ENCODE measurements at regions not wholly inside any gene's neighbourhood (a gene's known extent, or its start where the extent isn't known, plus 50 kb on each side); places are given as distances from the start of the nearest gene placed in this dataset.
A peak's percentile ranks its signal among the peaks of the same experiment; 100 is the strongest.

GRCh38 chr2:238502088-238502810 lies 75.5 kb downstream of the ASB1 start:
- intact Hi-C loops (cut with DNase I): no loop called here
- FAIRE-seq: no peak
- ATAC-seq: no peak

GRCh38 chr2:238502956-238503791 lies 76.4 kb downstream of the ASB1 start:
- no peak for FAIRE-seq
- intact Hi-C loops (cut with DNase I): no loop called here
- WGBS, 2 donors: 91 to 94% methylated on average over 23 of the region's 23 CpGs

More at GRCh38 chr2:238502088-238502810, 75.5 kb downstream of the ASB1 start:
- H3K4me1 ChIP-seq: no peaks in the 10 kb centered on the region
- H3K36me3 ChIP-seq: no peaks in the 10 kb centered on the region
- TF ChIP-seq, protein P1, sequence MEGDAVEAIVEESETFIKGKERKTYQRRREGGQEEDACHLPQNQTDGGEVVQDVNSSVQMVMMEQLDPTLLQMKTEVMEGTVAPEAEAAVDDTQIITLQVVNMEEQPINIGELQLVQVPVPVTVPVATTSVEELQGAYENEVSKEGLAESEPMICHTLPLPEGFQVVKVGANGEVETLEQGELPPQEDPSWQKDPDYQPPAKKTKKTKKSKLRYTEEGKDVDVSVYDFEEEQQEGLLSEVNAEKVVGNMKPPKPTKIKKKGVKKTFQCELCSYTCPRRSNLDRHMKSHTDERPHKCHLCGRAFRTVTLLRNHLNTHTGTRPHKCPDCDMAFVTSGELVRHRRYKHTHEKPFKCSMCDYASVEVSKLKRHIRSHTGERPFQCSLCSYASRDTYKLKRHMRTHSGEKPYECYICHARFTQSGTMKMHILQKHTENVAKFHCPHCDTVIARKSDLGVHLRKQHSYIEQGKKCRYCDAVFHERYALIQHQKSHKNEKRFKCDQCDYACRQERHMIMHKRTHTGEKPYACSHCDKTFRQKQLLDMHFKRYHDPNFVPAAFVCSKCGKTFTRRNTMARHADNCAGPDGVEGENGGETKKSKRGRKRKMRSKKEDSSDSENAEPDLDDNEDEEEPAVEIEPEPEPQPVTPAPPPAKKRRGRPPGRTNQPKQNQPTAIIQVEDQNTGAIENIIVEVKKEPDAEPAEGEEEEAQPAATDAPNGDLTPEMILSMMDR (IDR thresholded peaks at IDR 0.05): no peak
- H3K4me3 ChIP-seq: no peak overlapping the region
- no peak overlapping the region for H3K27ac ChIP-seq
- DNase-seq: no peak
- H3K9me3 ChIP-seq: no peaks in the 10 kb centered on the region
- H3K27me3 ChIP-seq: no peaks in the 10 kb centered on the region
- WGBS, 2 donors: 91 to 95% methylated on average over 13 of the region's 13 CpGs

GRCh38 chr2:238504181-238504931 lies 77.6 kb downstream of the ASB1 start:
- intact Hi-C loops (cut with DNase I): no loop called here
- no peak for FAIRE-seq

More at GRCh38 chr2:238502956-238503791, 76.4 kb downstream of the ASB1 start:
- no peak overlapping the region for H3K27ac ChIP-seq
- TF ChIP-seq, protein P1 (IDR thresholded peaks at IDR 0.05): no peak
- no peaks in the 10 kb centered on the region for H3K36me3 ChIP-seq
- no peaks in the 10 kb centered on the region for H3K27me3 ChIP-seq
- ATAC-seq (no peak), DNase-seq (peak in 1 of 6 donors; percentile 33)
- no peaks in the 10 kb centered on the region for H3K4me1 ChIP-seq
- H3K9me3 ChIP-seq: no peaks in the 10 kb centered on the region
- H3K4me3 ChIP-seq: no peak overlapping the region

GRCh38 chr2:238505119-238505891 lies 78.6 kb downstream of the ASB1 start:
- FAIRE-seq (no peak), ATAC-seq (no peak), DNase-seq (peak in 1 of 6 donors; percentile 10)
- WGBS, 2 donors: 88 to 93% methylated on average over 16 of the region's 16 CpGs
- Histone ChIP-seq H3K27ac (no peak overlapping the region), H3K27me3 (no peaks in the 10 kb centered on the region), H3K9me3 (no peaks in the 10 kb centered on the region), H3K36me3 (no peaks in the 10 kb centered on the region), H3K4me1 (no peaks in the 10 kb centered on the region), H3K4me3 (no peak overlapping the region)
- intact Hi-C loops (cut with DNase I): no loop called here
- TF ChIP-seq, protein P1 (IDR thresholded peaks at IDR 0.05): no peak

More at GRCh38 chr2:238504181-238504931, 77.6 kb downstream of the ASB1 start:
- Histone ChIP-seq H3K36me3 (no peaks in the 10 kb centered on the region), H3K27ac (no peak overlapping the region), H3K9me3 (no peaks in the 10 kb centered on the region), H3K27me3 (no peaks in the 10 kb centered on the region), H3K4me1 (no peaks in the 10 kb centered on the region), H3K4me3 (no peak overlapping the region)
- WGBS, 2 donors: 80 to 81% methylated on average over 26 of the region's 26 CpGs
- ATAC-seq (no peak), DNase-seq (peak in 1 of 6 donors; percentile 24)
- TF ChIP-seq, protein P1 (IDR thresholded peaks at IDR 0.05): no peak

All from pancreas (tissue), 10 donors.